GM23338 (cell line): ENCODE measurements at regions not wholly inside any gene's neighbourhood (a gene's known extent, or its start where the extent isn't known, plus 50 kb on each side); places are given as distances from the start of the nearest gene placed in this dataset.

ENCODE experiments used
- ATAC-seq: fragments of 200-7000 bp; cut with Tn5 transposase; 3 replicates; pipeline ENCODE4 v1.9.1; 2020
- DNase-seq: peaks from one replicate; pipeline ENCODE4 v3.0.0-alpha.2; 2015; ENCODE audit warnings: low spot score
- H2AFZ ChIP-seq: fragments of 200-600 bp; sonication (generic); 2 replicates; pipeline ENCODE4 v1.8.0; 2016; ENCODE audit warnings: antibody characterized with exemption, mild to moderate bottlenecking, moderate library complexity
- H3F3A ChIP-seq: fragments of 200-600 bp; sonication (generic); replicated peaks from 2 replicates; pipeline ENCODE4 v1.8.0; 2017; ENCODE audit warnings: antibody characterized with exemption, mixed run types, low read depth
- H3K27ac ChIP-seq: fragments of 200-600 bp; sonication (generic); 2 replicates; pipeline ENCODE4 v1.6.1; 2016; ENCODE audit warnings: low read depth
- H3K27me3 ChIP-seq: fragments of 200-600 bp; sonication (generic); 2 replicates; pipeline ENCODE4 v1.8.0; 2016; ENCODE audit warnings: mild to moderate bottlenecking, mixed run types, moderate library complexity; ENCODE audit not compliant: insufficient read depth
- H3K36me3 ChIP-seq: fragments of 200-600 bp; sonication (generic); 2 replicates; pipeline ENCODE4 v1.8.0; 2016; ENCODE audit warnings: mild to moderate bottlenecking; ENCODE audit not compliant: insufficient read depth
- H3K4me1 ChIP-seq: fragments of 200-600 bp; sonication (generic); 2 replicates; pipeline ENCODE4 v1.8.0; 2016; ENCODE audit warnings: mild to moderate bottlenecking, moderate library complexity; ENCODE audit not compliant: insufficient read depth
- H3K4me2 ChIP-seq: fragments of 200-600 bp; sonication (generic); 2 replicates; pipeline ENCODE4 v1.7.1; 2017; ENCODE audit warnings: mixed run types
- H3K4me3 ChIP-seq: fragments of 200-600 bp; sonication (generic); 2 replicates; pipeline ENCODE4 v1.6.1; 2016; ENCODE audit warnings: mixed run types
- H3K79me2 ChIP-seq: fragments of 200-600 bp; sonication (generic); replicated peaks from 2 replicates; pipeline ENCODE4 v1.8.0; 2017; ENCODE audit warnings: mild to moderate bottlenecking; ENCODE audit not compliant: insufficient read depth
- H3K9me2 ChIP-seq: fragments of 200-600 bp; sonication (generic); 2 replicates; pipeline ENCODE4 v1.8.0; 2017; ENCODE audit not compliant: insufficient read depth
- H4K20me1 ChIP-seq: fragments of 200-600 bp; sonication (generic); replicated peaks from 2 replicates; pipeline ENCODE4 v1.8.0; 2017; ENCODE audit warnings: mild to moderate bottlenecking; ENCODE audit not compliant: insufficient read depth
- H3K27ac Mint-ChIP-seq: 2 replicates; pipeline ENCODE4 v1.8.0; 2020; ENCODE audit warnings: inconsistent platforms, mild to moderate bottlenecking, moderate library complexity, mixed read lengths
- H3K27me3 Mint-ChIP-seq: 3 replicates; pipeline ENCODE4 v1.8.0; 2022; ENCODE audit warnings: low read depth, mild to moderate bottlenecking, moderate library complexity, mixed read lengths, inconsistent platforms; ENCODE audit not compliant: insufficient read depth, poor library complexity
- H3K36me3 Mint-ChIP-seq: 3 replicates; pipeline ENCODE4 v1.8.0; 2021; ENCODE audit warnings: low read depth, mild to moderate bottlenecking, inconsistent platforms, moderate library complexity, mixed read lengths
- H3K4me1 Mint-ChIP-seq: 3 replicates; pipeline ENCODE4 v1.8.0; 2020; ENCODE audit warnings: mild to moderate bottlenecking, inconsistent platforms, mixed read lengths
- H3K4me3 Mint-ChIP-seq: 3 replicates; pipeline ENCODE4 v1.8.0; 2021; ENCODE audit warnings: moderate library complexity, mild to moderate bottlenecking, inconsistent platforms, mixed read lengths
- H3K9me3 Mint-ChIP-seq: 3 replicates; pipeline ENCODE4 v1.8.0; 2020; ENCODE audit warnings: moderate library complexity, mild to moderate bottlenecking, inconsistent platforms, mixed read lengths
- CREB1 ChIP-seq: fragments of 250-450 bp; sonication (Bioruptor Pico); IDR thresholded peaks from 2 replicates; pipeline ENCODE4 v1.5.0; 2020; ENCODE audit warnings: low read depth, mild to moderate bottlenecking, moderate library complexity
- CTCF ChIP-seq, 2 experiments: fragments of 200-600 bp in 1 of 2; sonication (generic) in 1 of 2; conservative IDR thresholded peaks; 2 replicates each; pipeline versions ENCODE4 v1.5.1 to v1.6.1; 2016 to 2017; ENCODE audit warnings: antibody characterized with exemption in 2 of 2, low read depth in 2 of 2, mild to moderate bottlenecking in 2 of 2, moderate library complexity in 1 of 2
- ETS1 ChIP-seq: IDR thresholded peaks from 2 replicates; pipeline ENCODE4 v1.6.1; 2016; ENCODE audit warnings: antibody characterized with exemption
- EZH2 ChIP-seq: fragments of 200-600 bp; sonication (generic); IDR thresholded peaks from one replicate; pipeline ENCODE4 v1.8.0; 2017; ENCODE audit warnings: antibody characterized with exemption, mild to moderate bottlenecking, low read depth; ENCODE audit not compliant: unreplicated experiment
- EZH2phosphoT487 ChIP-seq: fragments of 200-600 bp; sonication (generic); IDR thresholded peaks from one replicate; pipeline ENCODE4 v1.8.1; 2018; ENCODE audit warnings: antibody characterized with exemption; ENCODE audit not compliant: unreplicated experiment
- JUNB ChIP-seq: IDR thresholded peaks from one replicate; pipeline ENCODE4 v1.6.1; 2016; ENCODE audit warnings: antibody characterized with exemption; ENCODE audit not compliant: unreplicated experiment
- NANOG ChIP-seq: IDR thresholded peaks from 2 replicates; pipeline ENCODE4 v1.6.1; 2016; ENCODE audit warnings: antibody characterized with exemption, borderline replicate concordance
- POLR2AphosphoS5 ChIP-seq: IDR thresholded peaks from 2 replicates; pipeline ENCODE4 v1.6.1; 2016; ENCODE audit warnings: antibody characterized with exemption, low read depth
- REST ChIP-seq: IDR thresholded peaks from one replicate; pipeline ENCODE4 v1.6.1; 2018; ENCODE audit warnings: antibody characterized with exemption; ENCODE audit not compliant: unreplicated experiment
- STAT1 ChIP-seq: IDR thresholded peaks from one replicate; pipeline ENCODE4 v1.6.1; 2016; ENCODE audit warnings: antibody characterized with exemption; ENCODE audit not compliant: unreplicated experiment
- ZNF114 ChIP-seq: fragments of 250-450 bp; sonication (Bioruptor Pico); IDR thresholded peaks from 2 replicates; pipeline ENCODE4 v1.5.0; 2020; ENCODE audit warnings: mild to moderate bottlenecking, moderate library complexity
- ZNF331 ChIP-seq: fragments of 250-450 bp; sonication (Bioruptor Pico); IDR thresholded peaks from 2 replicates; pipeline ENCODE4 v1.5.0; 2020; ENCODE audit warnings: low read depth, mild to moderate bottlenecking, moderate library complexity
- ZNF462 ChIP-seq: fragments of 250-450 bp; sonication (Bioruptor Pico); IDR thresholded peaks from 2 replicates; pipeline ENCODE4 v1.5.0; 2020; ENCODE audit warnings: mild to moderate bottlenecking, moderate library complexity

- Histone ChIP-seq H3K27me3 (no peaks in the 10 kb centered on the region), H3F3A (no peaks in the 10 kb centered on the region), H3K27ac (no peak overlapping the region), H2AFZ (no peak overlapping the region), H3K4me3 (no peak overlapping the region), H3K79me2 (no peaks in the 10 kb centered on the region), H3K4me1 (no peaks in the 10 kb centered on the region), H3K9me2 (no peaks in the 10 kb centered on the region), H4K20me1 (no peaks in the 10 kb centered on the region), H3K4me2 (no peak overlapping the region), H3K36me3 (no peaks in the 10 kb centered on the region)
- no peak for DNase-seq
- Mint-ChIP-seq H3K4me1 (0 out of 3 replicates have a peak, but pooled peaks cover 2% of the 10 kb centered on the region), H3K27ac (no peak overlapping the region), H3K36me3 (no peaks in the 10 kb centered on the region; the same call in 2 of the 3 replicates), H3K4me3 (no peak overlapping the region), H3K9me3 (peaks cover under 1% of the 10 kb centered on the region; the same call in 1 of the 3 replicates), H3K27me3 (no peaks in the 10 kb centered on the region)
- TF ChIP-seq CREB1: no peak
- no peak for TF ChIP-seq ZNF331
- TF ChIP-seq EZH2: no peak
- no peak for TF ChIP-seq ZNF462 (CRISPR knock-in tag)
- TF ChIP-seq REST: no peak
- TF ChIP-seq STAT1: no peak
- no peak for TF ChIP-seq CTCF (conservative IDR thresholded peaks at IDR 0.05; ENCODE audit: low read depth in 2 of 2)
- TF ChIP-seq JUNB: no peak
- no peak for TF ChIP-seq EZH2phosphoT487
- TF ChIP-seq POLR2AphosphoS5: no peak
- no peak for TF ChIP-seq ZNF114 (CRISPR knock-in tag)
- TF ChIP-seq ETS1: no peak
- no peak for TF ChIP-seq NANOG
- ATAC-seq: no peak
Observed at GRCh38 chr2:9704600-9704999, 73.8 kb upstream of the YWHAQ start.
